ENCODE measurements at regions not wholly inside any gene's neighbourhood (a gene's known extent, or its start where the extent isn't known, plus 50 kb on each side); places are given as distances from the start of the nearest gene placed in this dataset.
A peak's percentile ranks its signal among the peaks of the same experiment; 100 is the strongest.

DNA sequence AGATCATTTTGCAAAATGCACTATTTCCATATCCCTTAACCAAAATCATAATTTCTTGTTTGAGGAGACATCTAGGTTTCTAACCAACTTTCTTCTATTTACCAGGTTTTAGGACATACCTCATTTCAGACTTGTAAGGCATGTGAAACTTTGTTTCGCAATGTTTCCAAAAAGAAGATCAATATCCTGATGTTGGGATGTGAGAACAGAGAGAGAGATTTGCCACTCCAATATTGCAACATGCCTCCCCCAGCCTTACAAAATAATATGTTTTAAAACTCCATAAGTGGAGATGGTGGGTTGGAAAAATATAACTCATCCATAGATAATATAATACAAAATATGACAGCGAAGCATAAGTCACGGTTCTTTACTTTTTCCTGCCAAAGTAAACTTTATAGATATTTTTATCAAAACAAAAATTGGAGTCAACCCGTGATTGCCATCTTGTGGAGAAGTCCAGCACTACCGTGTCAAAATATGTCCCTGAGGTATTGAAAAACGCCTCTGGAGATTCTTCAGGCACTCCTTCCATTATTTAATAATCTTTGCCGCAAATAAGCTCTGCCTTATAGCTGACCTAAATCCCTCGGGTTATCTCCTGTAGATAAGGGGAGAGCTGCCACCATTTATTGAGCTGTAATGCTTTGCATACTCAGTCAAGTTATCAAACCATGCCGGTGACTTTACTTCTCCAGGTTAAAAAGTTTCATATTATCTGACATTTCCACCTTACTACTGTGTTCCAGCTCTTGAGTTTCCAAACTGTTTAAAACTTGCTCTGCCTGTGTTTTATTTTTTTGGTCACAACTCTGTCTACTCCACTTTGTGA lies 534.2 kb downstream of the HACE1 start:
- no peak for TF ChIP-seq FOXA1 (IDR thresholded peaks at IDR 0.05)
- TF ChIP-seq SUZ12 (IDR thresholded peaks at IDR 0.05) = no peak
- TF ChIP-seq CTBP1 (IDR thresholded peaks at IDR 0.05; ENCODE audit: borderline replicate concordance) = no peak
- ChIA-PET CTCF (interaction anchor here (0.7 to 0.9 kb wide), 2 partner anchors 200 to 916 kb away, joined by 4 to 5 read pairs; no protein-coding TSS in a partner anchor), POLR2A (no interaction called here)
- peak; percentile 42 for DNase-seq (ENCODE audit: extremely low spot score)

DNA sequence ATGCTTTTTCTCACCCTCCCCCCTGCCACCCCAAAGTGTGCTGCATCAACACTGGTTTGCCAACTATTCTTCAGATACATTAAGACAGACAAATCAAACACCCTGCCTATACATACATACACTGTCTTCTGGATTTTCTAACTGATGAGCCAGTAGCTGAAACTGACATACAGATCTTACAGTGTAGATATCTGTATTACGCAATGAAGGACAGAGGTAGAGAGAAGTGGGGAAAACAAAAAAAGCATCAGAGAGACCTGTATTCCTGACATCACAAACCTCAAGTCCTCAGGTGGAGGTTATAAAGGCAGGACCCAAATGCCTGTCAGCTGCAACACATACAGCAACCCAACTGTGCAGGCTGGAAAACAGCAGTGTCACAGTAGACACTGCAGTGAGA lies 535.4 kb downstream of the HACE1 start:
- TF ChIP-seq LEF1 (IDR thresholded peaks at IDR 0.05; ENCODE audit: borderline replicate concordance) = no peak
- TF ChIP-seq CTBP1 (IDR thresholded peaks at IDR 0.05; ENCODE audit: borderline replicate concordance) = no peak
- no peak for TF ChIP-seq ELF4 (IDR thresholded peaks at IDR 0.05)
- no peak for TF ChIP-seq SUZ12 (IDR thresholded peaks at IDR 0.05)
- no peak for TF ChIP-seq FOXM1 (IDR thresholded peaks at IDR 0.05; ENCODE audit: borderline replicate concordance)
- no peak for TF ChIP-seq FOXK2 (IDR thresholded peaks at IDR 0.05)
- no peak for DNase-seq (ENCODE audit: extremely low spot score)
- POLR2A ChIA-PET = no interaction called here
- CTCF ChIA-PET = no interaction called here

DNA sequence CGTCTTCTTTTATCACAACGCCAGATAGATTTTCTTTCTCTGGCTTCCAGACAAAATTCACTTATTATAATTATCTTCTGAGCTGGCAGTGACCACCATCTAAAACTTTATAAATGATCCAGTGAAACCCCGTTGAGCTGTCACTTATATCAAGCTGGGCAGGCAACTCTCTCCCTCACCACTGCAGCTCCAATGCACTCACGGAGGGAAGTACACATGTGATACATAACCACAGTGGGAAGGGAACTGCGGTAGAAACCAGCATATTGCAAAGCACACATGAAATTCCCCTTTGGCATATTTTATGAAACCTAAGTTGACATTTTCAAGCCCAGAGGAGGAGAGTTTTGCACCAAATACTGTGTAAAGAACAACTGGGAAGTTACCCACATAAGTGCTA lies 536.9 kb downstream of the HACE1 start:
- DNase-seq (ENCODE audit: extremely low spot score) = no peak
- CTCF ChIA-PET = no interaction called here
- TF ChIP-seq LEF1 (IDR thresholded peaks at IDR 0.05; ENCODE audit: borderline replicate concordance) = no peak
- TF ChIP-seq FOXA1 (IDR thresholded peaks at IDR 0.05) = no peak
- no peak for TF ChIP-seq SUZ12 (IDR thresholded peaks at IDR 0.05)
- TF ChIP-seq CTBP1 (IDR thresholded peaks at IDR 0.05; ENCODE audit: borderline replicate concordance) = no peak
- TF ChIP-seq ARNT (IDR thresholded peaks at IDR 0.05) = no peak
- no peak for TF ChIP-seq L3MBTL2 (conservative IDR thresholded peaks at IDR 0.05)
- no peak for TF ChIP-seq FOXK2 (IDR thresholded peaks at IDR 0.05)
- POLR2A ChIA-PET = no interaction called here

DNA sequence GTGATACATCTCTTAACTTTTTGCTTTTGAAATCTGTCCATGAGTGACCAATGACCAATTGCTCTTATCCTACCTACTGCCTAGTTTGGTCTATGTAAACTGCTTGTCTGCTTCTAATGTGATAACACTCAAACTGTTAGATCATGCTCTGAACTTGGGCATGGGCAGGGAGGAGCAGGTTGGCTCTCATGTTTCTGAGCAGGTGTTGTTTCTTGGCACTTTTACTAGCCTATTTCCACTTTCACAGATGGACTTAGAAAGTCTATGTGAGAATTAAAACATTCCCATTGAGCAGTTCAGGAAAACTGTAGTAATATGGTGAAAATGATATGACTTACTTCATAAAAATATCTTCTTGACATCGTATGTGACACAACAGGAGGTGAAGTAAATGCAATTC lies 538.4 kb downstream of the HACE1 start:
- ChIA-PET CTCF (no interaction called here), POLR2A (no interaction called here)
- TF ChIP-seq LEF1 (IDR thresholded peaks at IDR 0.05; ENCODE audit: borderline replicate concordance) (no peak), L3MBTL2 (conservative IDR thresholded peaks at IDR 0.05) (no peak), ZNF384 (IDR thresholded peaks at IDR 0.05) (no peak), ARNT (IDR thresholded peaks at IDR 0.05) (no peak), FOXM1 (IDR thresholded peaks at IDR 0.05; ENCODE audit: borderline replicate concordance) (no peak), TARDBP (IDR thresholded peaks at IDR 0.05) (no peak), ELF4 (IDR thresholded peaks at IDR 0.05) (no peak), FOXK2 (IDR thresholded peaks at IDR 0.05) (no peak), CTBP1 (IDR thresholded peaks at IDR 0.05; ENCODE audit: borderline replicate concordance) (no peak)
- no peak for DNase-seq (ENCODE audit: extremely low spot score)

DNA sequence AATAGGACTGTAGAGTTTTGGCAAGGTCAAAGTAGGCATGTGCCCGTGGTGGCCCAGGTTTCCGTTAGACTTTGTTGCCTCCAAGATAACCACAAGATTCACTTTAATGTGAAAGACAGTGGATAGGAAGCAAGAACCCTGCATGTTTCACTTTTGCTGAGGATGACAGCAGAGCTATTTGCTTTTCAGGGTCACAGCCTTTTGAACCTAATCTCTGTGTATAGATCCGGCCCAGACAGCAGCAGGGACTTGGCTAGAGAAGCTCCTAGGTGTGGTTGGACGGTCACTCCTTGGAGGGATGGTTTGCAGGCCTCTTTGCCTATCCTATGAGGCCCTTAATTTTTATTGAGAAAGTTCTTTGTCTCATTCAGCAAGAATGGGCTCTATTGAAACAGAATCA lies 538.8 kb downstream of the HACE1 start:
- TF ChIP-seq L3MBTL2 (conservative IDR thresholded peaks at IDR 0.05) (no peak), CTBP1 (IDR thresholded peaks at IDR 0.05; ENCODE audit: borderline replicate concordance) (no peak), ZNF384 (IDR thresholded peaks at IDR 0.05) (no peak), ARNT (IDR thresholded peaks at IDR 0.05) (no peak), FOXA1 (IDR thresholded peaks at IDR 0.05) (no peak), FOXM1 (IDR thresholded peaks at IDR 0.05; ENCODE audit: borderline replicate concordance) (no peak), TARDBP (IDR thresholded peaks at IDR 0.05) (no peak), HDGF (IDR thresholded peaks at IDR 0.05; ENCODE audit: borderline replicate concordance) (no peak), ELF4 (IDR thresholded peaks at IDR 0.05) (no peak), FOXK2 (IDR thresholded peaks at IDR 0.05) (no peak), SP1 (IDR thresholded peaks at IDR 0.05) (no peak), SUZ12 (IDR thresholded peaks at IDR 0.05) (no peak)
- DNase-seq (ENCODE audit: extremely low spot score) = no peak
- ChIA-PET CTCF (no interaction called here), POLR2A (no interaction called here)

DNA sequence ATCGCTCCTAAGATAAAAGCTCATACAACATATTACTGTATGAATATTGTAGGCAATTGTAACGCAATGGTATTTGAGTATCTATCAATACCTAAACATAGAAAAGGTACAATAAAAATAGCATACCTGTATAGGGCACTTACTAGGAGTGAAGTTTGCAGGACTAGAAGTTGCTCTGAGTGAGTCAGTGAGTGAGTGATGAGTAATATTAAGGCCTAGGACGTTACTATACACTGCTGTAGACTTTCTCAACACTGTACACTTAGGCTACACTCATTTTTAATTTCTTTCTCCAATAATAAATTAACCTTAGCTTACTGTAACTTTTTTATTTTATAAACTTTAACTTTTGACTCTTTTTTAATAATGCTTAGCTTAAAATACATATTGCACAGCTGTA lies 546.9 kb downstream of the HACE1 start:
- CTCF ChIA-PET = no interaction called here
- DNase-seq (ENCODE audit: extremely low spot score) = no peak
- TF ChIP-seq ZNF384 (IDR thresholded peaks at IDR 0.05) (no peak), BHLHE40 (IDR thresholded peaks at IDR 0.05; ENCODE audit: borderline replicate concordance) (no peak), FOXK2 (IDR thresholded peaks at IDR 0.05) (no peak), L3MBTL2 (conservative IDR thresholded peaks at IDR 0.05) (no peak), SP1 (IDR thresholded peaks at IDR 0.05) (no peak), ELF4 (IDR thresholded peaks at IDR 0.05) (no peak), NFRKB (IDR thresholded peaks at IDR 0.05) (no peak), SUZ12 (IDR thresholded peaks at IDR 0.05) (no peak), FOXA1 (IDR thresholded peaks at IDR 0.05) (no peak), ARNT (IDR thresholded peaks at IDR 0.05) (no peak), HDGF (IDR thresholded peaks at IDR 0.05; ENCODE audit: borderline replicate concordance) (no peak), LEF1 (IDR thresholded peaks at IDR 0.05; ENCODE audit: borderline replicate concordance) (no peak), FOXM1 (IDR thresholded peaks at IDR 0.05; ENCODE audit: borderline replicate concordance) (no peak), TARDBP (IDR thresholded peaks at IDR 0.05) (no peak), CTBP1 (IDR thresholded peaks at IDR 0.05; ENCODE audit: borderline replicate concordance) (no peak)
- TF ChIP-seq, protein P1, sequence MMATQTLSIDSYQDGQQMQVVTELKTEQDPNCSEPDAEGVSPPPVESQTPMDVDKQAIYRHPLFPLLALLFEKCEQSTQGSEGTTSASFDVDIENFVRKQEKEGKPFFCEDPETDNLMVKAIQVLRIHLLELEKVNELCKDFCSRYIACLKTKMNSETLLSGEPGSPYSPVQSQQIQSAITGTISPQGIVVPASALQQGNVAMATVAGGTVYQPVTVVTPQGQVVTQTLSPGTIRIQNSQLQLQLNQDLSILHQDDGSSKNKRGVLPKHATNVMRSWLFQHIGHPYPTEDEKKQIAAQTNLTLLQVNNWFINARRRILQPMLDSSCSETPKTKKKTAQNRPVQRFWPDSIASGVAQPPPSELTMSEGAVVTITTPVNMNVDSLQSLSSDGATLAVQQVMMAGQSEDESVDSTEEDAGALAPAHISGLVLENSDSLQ (IDR thresholded peaks at IDR 0.05) = no peak
- POLR2A ChIA-PET = no interaction called here

DNA sequence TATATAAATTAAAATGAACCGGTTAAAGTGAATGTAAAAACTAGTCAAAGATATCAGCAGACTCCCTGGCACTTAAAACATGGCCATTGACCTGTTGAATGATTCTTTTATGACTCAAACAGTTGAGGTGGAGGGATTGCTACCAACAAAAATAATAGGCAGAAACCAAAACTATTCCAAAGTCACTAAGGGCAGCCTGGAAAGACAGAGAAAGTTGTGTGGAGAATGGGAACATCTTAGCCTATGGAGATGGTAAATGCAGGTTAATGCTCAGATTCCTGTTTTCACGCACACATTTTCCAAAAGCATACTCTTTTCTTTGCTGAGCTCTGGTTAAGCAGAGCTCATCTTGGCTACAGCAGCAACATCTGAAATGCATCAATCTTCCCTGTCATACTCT lies 553.5 kb downstream of the HACE1 start:
- DNase-seq (ENCODE audit: extremely low spot score) = no peak
- POLR2A ChIA-PET = no interaction called here
- CTCF ChIA-PET = no interaction called here
- TF ChIP-seq NFRKB (IDR thresholded peaks at IDR 0.05) (no peak), HDGF (IDR thresholded peaks at IDR 0.05; ENCODE audit: borderline replicate concordance) (no peak), ARNT (IDR thresholded peaks at IDR 0.05) (no peak), BHLHE40 (IDR thresholded peaks at IDR 0.05; ENCODE audit: borderline replicate concordance) (no peak), SP1 (IDR thresholded peaks at IDR 0.05) (no peak), CTBP1 (IDR thresholded peaks at IDR 0.05; ENCODE audit: borderline replicate concordance) (no peak), FOXK2 (IDR thresholded peaks at IDR 0.05) (no peak)
- TF ChIP-seq, protein P1 (IDR thresholded peaks at IDR 0.05) = no peak
